ENCODE measurements at regions not wholly inside any gene's neighbourhood (a gene's known extent, or its start where the extent isn't known, plus 50 kb on each side); places are given as distances from the start of the nearest gene placed in this dataset.
"Not testable (repeated sequence)": the region's sequence is repeated elsewhere in the genome, so short reads cannot be mapped to it uniquely, and the experiment has no call there.

DNA sequence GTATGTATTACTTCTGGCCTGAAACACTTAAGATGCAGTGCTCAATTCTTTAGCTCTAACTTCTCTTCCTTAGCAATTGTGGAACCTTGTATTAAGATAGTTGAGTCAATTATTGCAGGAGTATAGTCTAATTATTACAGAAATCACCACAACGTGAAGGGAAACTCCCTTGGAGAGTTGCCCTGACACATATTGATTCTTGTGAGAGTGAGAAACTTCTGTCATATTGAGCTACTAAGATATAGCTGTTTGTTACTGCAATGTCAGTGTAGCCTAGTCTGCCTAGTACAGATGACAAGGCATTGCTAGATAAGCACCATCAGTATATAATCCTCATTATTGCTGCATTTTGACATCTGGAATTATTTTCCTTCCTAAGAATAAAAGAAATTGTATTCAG, 82.7 kb upstream of the TEX13C start:
- 42 to 81% methylated on average over 1 of the region's 1 CpG for WGBS, 2 donors
- Histone ChIP-seq H3K9me3 (no peaks in the 10 kb centered on the region), H3K4me1 (no peaks in the 10 kb centered on the region), H3K27ac (no peak overlapping the region), H3K36me3 (no peaks in the 10 kb centered on the region), H3K4me3 (no peak overlapping the region), H3K27me3 (no peaks in the 10 kb centered on the region)
- ATAC-seq (no peak), DNase-seq (no peak)
- TF ChIP-seq CTCF (IDR thresholded peaks at IDR 0.05), result no peak
- intact Hi-C loops (cut with DNase I), result no loop called here

DNA sequence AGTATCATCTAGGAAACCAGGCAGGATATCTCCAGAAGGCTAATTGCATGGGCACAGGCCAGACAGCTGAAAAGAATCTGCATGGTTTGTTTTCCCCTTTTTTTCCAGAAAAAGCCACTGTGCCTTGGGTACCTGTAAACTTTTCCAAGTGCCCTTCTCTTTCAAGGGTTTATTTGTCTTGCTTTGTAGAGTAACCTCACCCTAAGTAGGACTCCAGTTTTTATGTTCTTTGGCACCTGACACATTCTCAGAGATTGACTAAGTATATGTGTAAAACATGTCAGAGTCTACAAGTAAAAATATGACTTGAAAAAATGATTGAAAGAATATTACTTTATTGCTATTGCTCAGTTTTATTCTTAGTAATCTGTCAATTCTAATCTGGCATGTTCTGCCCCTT, 70.7 kb upstream of the TEX13C start:
- no peak for TF ChIP-seq CTCF (IDR thresholded peaks at IDR 0.05)
- no peak overlapping the region for H3K4me3 ChIP-seq
- H3K9me3 ChIP-seq, result no peaks in the 10 kb centered on the region
- intact Hi-C loops (cut with DNase I), result no loop called here
- H3K27me3 ChIP-seq, result no peaks in the 10 kb centered on the region
- H3K4me1 ChIP-seq, result no peaks in the 10 kb centered on the region
- ATAC-seq (no peak), DNase-seq (no peak)
- no peaks in the 10 kb centered on the region for H3K36me3 ChIP-seq
- H3K27ac ChIP-seq, result no peak overlapping the region

DNA sequence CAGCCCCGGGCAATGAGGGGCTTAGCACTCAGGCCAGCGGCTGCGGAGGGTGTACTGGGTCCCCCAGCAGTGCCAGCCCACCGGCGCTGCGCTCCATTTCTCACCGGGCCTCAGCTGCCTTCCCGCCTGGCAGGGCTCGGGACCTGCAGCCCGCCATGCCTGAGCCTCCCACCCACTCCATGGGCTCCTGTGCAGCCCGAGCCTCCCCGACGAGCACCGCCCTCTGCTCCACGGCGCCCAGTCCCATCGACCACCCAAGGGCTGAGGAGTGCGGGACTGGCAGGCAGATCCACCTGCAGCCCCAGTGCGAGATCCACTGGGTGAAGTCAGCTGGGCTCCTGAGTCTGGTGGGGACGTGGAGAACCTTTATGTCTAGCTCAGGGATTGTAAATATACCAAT, 63.9 kb upstream of the TEX13C start:
- H3K9me3 ChIP-seq; ATAC-seq; H3K4me1 ChIP-seq; H3K27ac ChIP-seq; H3K36me3 ChIP-seq; H3K4me3 ChIP-seq; intact Hi-C loops (cut with DNase I); DNase-seq; H3K27me3 ChIP-seq: not testable (repeated sequence)
- WGBS, 2 donors, result 92 to 98% methylated on average over 8 to 20 of the region's 20 CpGs

DNA sequence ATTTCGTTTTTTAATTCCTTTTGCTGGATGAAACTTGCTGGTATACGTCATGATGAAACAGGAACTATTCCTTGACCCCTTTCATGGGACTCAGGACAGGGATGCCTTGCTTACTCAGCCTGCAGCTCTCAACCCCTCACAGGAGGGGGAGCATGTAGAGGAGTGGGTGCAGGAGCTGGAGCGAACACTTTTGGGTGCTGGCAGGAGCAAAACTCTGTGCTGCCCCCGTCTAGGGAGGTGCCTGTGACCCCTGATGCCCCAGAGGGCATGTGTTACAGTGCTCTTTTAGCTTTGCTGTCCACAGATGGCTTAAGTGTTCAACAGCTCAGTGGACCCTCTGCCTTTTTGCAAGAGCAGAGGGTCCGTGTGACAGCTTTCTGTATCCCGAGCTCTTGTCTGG, 56.8 kb upstream of the TEX13C start:
- no peak overlapping the region for H3K27ac ChIP-seq
- ATAC-seq (no peak), DNase-seq (no peak)
- no peaks in the 10 kb centered on the region for H3K36me3 ChIP-seq
- peaks cover 0 to 17% (median 0%) of the 10 kb centered on the region in 11 donors for H3K9me3 ChIP-seq
- H3K27me3 ChIP-seq, result no peaks in the 10 kb centered on the region
- TF ChIP-seq CTCF (IDR thresholded peaks at IDR 0.05), result no peak
- WGBS, 2 donors, result 73 to 74% methylated on average over 6 of the region's 6 CpGs
- no peak overlapping the region for H3K4me3 ChIP-seq
- H3K4me1 ChIP-seq, result no peaks in the 10 kb centered on the region
- intact Hi-C loops (cut with DNase I), result no loop called here

- no peak for TF ChIP-seq CTCF (IDR thresholded peaks at IDR 0.05)
- no peaks in the 10 kb centered on the region for H3K27me3 ChIP-seq
- no peak overlapping the region for H3K27ac ChIP-seq
- WGBS, 2 donors, result 85 to 97% methylated on average over 4 of the region's 4 CpGs
- DNase-seq (no peak), ATAC-seq (no peak)
- H3K4me1 ChIP-seq, result no peaks in the 10 kb centered on the region
- no peak overlapping the region for H3K4me3 ChIP-seq
- peaks cover 0 to 17% (median 0%) of the 10 kb centered on the region in 11 donors for H3K9me3 ChIP-seq
- intact Hi-C loops (cut with DNase I), result no loop called here
- no peaks in the 10 kb centered on the region for H3K36me3 ChIP-seq
These were observed 53.5 kb upstream of the TEX13C start for GRCh38 chrX:125266153-125266660.
